ENCODE measurements at regions not wholly inside any gene's neighbourhood (a gene's known extent, or its start where the extent isn't known, plus 50 kb on each side); places are given as distances from the start of the nearest gene placed in this dataset.

- no peak for FAIRE-seq
- H3K27me3 ChIP-seq (ENCODE audit: control insufficient read depth, insufficient read depth, low read length): no peaks in the 10 kb centered on the region
- no peak overlapping the region for H3K4me3 ChIP-seq (ENCODE audit: low read length in 3 of 3)
- TF ChIP-seq CTCF (IDR thresholded peaks at IDR 0.05; ENCODE audit: borderline replicate concordance, extremely low read depth, insufficient read depth): no peak
- no peak overlapping the region for H3K9ac ChIP-seq (ENCODE audit: low read length in 3 of 3)
- H3K4me1 ChIP-seq (ENCODE audit: control insufficient read depth in 2 of 3, insufficient read depth in 2 of 3, low read depth in 1 of 3, low read length in 3 of 3): peaks cover 0 to 26% (median 5%) of the 10 kb centered on the region in 3 donors
- intact Hi-C loops (cut with DNase I): no loop called here
- peaks cover 7 to 9% (median 8%) of the 10 kb centered on the region in 3 donors for H3K36me3 ChIP-seq (ENCODE audit: control insufficient read depth in 2 of 3, insufficient read depth in 3 of 3, low read length in 3 of 3)
- no peak for DNase-seq
- no peak overlapping the region for H3K27ac ChIP-seq (ENCODE audit: low read depth in 2 of 2, low read length in 2 of 2)
- no peaks in the 10 kb centered on the region for H3K9me3 ChIP-seq (ENCODE audit: control insufficient read depth in 2 of 3, insufficient read depth in 1 of 3, low read length in 3 of 3)
Observed at GRCh38 chr19:5287066-5287465, 53.5 kb downstream of the PTPRS start.

GRCh38 chr19:5286465-5287029 lies 54.1 kb downstream of the PTPRS start:
- Histone ChIP-seq H3K27me3 (ENCODE audit: control insufficient read depth, insufficient read depth, low read length) (no peaks in the 10 kb centered on the region), H3K27ac (ENCODE audit: low read depth in 2 of 2, low read length in 2 of 2) (no peak overlapping the region), H3K9me3 (ENCODE audit: control insufficient read depth in 2 of 3, insufficient read depth in 1 of 3, low read length in 3 of 3) (no peaks in the 10 kb centered on the region)

GRCh38 chr19:5285955-5286354 lies 54.7 kb downstream of the PTPRS start:
- no peak for FAIRE-seq
- no peak overlapping the region for H3K27ac ChIP-seq (ENCODE audit: low read depth in 2 of 2, low read length in 2 of 2)
- intact Hi-C loops (cut with DNase I): no loop called here

More at GRCh38 chr19:5286465-5287029, 54.1 kb downstream of the PTPRS start:
- DNase-seq (no peak), FAIRE-seq (no peak)
- Histone ChIP-seq H3K4me3 (ENCODE audit: low read length in 3 of 3) (no peak overlapping the region), H3K9ac (ENCODE audit: low read length in 3 of 3) (no peak overlapping the region), H3K36me3 (ENCODE audit: control insufficient read depth in 2 of 3, insufficient read depth in 3 of 3, low read length in 3 of 3) (peaks cover 7 to 9% (median 8%) of the 10 kb centered on the region in 3 donors), H3K4me1 (ENCODE audit: control insufficient read depth in 2 of 3, insufficient read depth in 2 of 3, low read depth in 1 of 3, low read length in 3 of 3) (peaks cover 0 to 21% (median 5%) of the 10 kb centered on the region in 3 donors)
- intact Hi-C loops (cut with DNase I): no loop called here
- TF ChIP-seq CTCF (IDR thresholded peaks at IDR 0.05; ENCODE audit: borderline replicate concordance, extremely low read depth, insufficient read depth): no peak

More at GRCh38 chr19:5285955-5286354, 54.7 kb downstream of the PTPRS start:
- Histone ChIP-seq H3K4me3 (ENCODE audit: low read length in 3 of 3) (no peak overlapping the region), H3K9me3 (ENCODE audit: control insufficient read depth in 2 of 3, insufficient read depth in 1 of 3, low read length in 3 of 3) (no peaks in the 10 kb centered on the region), H3K27me3 (ENCODE audit: control insufficient read depth, insufficient read depth, low read length) (no peaks in the 10 kb centered on the region), H3K9ac (ENCODE audit: low read length in 3 of 3) (no peak overlapping the region), H3K36me3 (ENCODE audit: control insufficient read depth in 2 of 3, insufficient read depth in 3 of 3, low read length in 3 of 3) (peaks cover 7 to 9% (median 8%) of the 10 kb centered on the region in 3 donors), H3K4me1 (ENCODE audit: control insufficient read depth in 2 of 3, insufficient read depth in 2 of 3, low read depth in 1 of 3, low read length in 3 of 3) (peaks cover 0 to 19% (median 5%) of the 10 kb centered on the region in 3 donors)
- no peak for TF ChIP-seq CTCF (IDR thresholded peaks at IDR 0.05; ENCODE audit: borderline replicate concordance, extremely low read depth, insufficient read depth)
- no peak for DNase-seq
